ENCODE measurements at regions not wholly inside any gene's neighbourhood (a gene's known extent, or its start where the extent isn't known, plus 50 kb on each side); places are given as distances from the start of the nearest gene placed in this dataset.
"Not testable (repeated sequence)": the region's sequence is repeated elsewhere in the genome, so short reads cannot be mapped to it uniquely, and the experiment has no call there.

- no peak overlapping the region for H3K4me3 ChIP-seq
- no TSS peak for BruUV-seq (replicated peaks)
- no peaks in the 10 kb centered on the region for H3K4me1 ChIP-seq (replicated peaks; ENCODE audit: insufficient read depth)
- no peak overlapping the region for H3K4me2 ChIP-seq
- no peaks in the 10 kb centered on the region for H3K9me2 ChIP-seq (ENCODE audit: insufficient read depth)
- H4K20me1 ChIP-seq (ENCODE audit: insufficient read depth), result no peaks in the 10 kb centered on the region
- no peaks in the 10 kb centered on the region for H3K79me2 ChIP-seq (ENCODE audit: low read depth)
- no peak overlapping the region for H3K27ac ChIP-seq
- no peak for TF ChIP-seq CTCF (conservative IDR thresholded peaks at IDR 0.05)
- TF ChIP-seq EZH2 (IDR thresholded peaks at IDR 0.05; ENCODE audit: low read depth), result no peak
- no peaks in the 10 kb centered on the region for H3K36me3 ChIP-seq (ENCODE audit: low read depth)
- CTCF ChIA-PET, result no interaction called here
- H3F3A ChIP-seq (ENCODE audit: insufficient read depth, low read depth), result no peaks in the 10 kb centered on the region
- H3K9me3 ChIP-seq (ENCODE audit: insufficient read depth, low read depth), result no peaks in the 10 kb centered on the region
- POLR2A ChIA-PET (ENCODE audit: unreplicated experiment), result no interaction called here
- H2AFZ ChIP-seq, result no peak overlapping the region
- intact Hi-C loops (cut with micrococcal nuclease; ENCODE audit: unreplicated experiment), result no loop called here
- no peak for DNase-seq
- H3K27me3 ChIP-seq (ENCODE audit: insufficient read depth, low read depth), result no peaks in the 10 kb centered on the region
Measured at GRCh38 chrX:146064156-146064555, 246.5 kb downstream of the SLITRK2 start.

GRCh38 chrX:146090732-146091131 is 273.1 kb downstream of the SLITRK2 start:
- Histone ChIP-seq H3K27ac (no peak overlapping the region), H3K4me3 (no peak overlapping the region), H2AFZ (no peak overlapping the region), H3K4me2 (no peak overlapping the region), H3K4me1 (replicated peaks; ENCODE audit: insufficient read depth) (no peaks in the 10 kb centered on the region), H3K36me3 (ENCODE audit: low read depth) (no peaks in the 10 kb centered on the region), H4K20me1 (ENCODE audit: insufficient read depth) (no peaks in the 10 kb centered on the region), H3F3A (ENCODE audit: insufficient read depth, low read depth) (no peaks in the 10 kb centered on the region), H3K27me3 (ENCODE audit: insufficient read depth, low read depth) (0 out of 2 replicates have a peak, but pooled peaks cover 2% of the 10 kb centered on the region), H3K9me3 (ENCODE audit: insufficient read depth, low read depth) (no peaks in the 10 kb centered on the region), H3K9me2 (ENCODE audit: insufficient read depth) (no peaks in the 10 kb centered on the region), H3K79me2 (ENCODE audit: low read depth) (no peaks in the 10 kb centered on the region)
- TF ChIP-seq EZH2 (IDR thresholded peaks at IDR 0.05; ENCODE audit: low read depth) (no peak), CTCF (conservative IDR thresholded peaks at IDR 0.05) (no peak)
- no peak for DNase-seq
- no TSS peak for BruUV-seq (replicated peaks)
- intact Hi-C loops (cut with micrococcal nuclease; ENCODE audit: unreplicated experiment), result no loop called here
- POLR2A ChIA-PET (ENCODE audit: unreplicated experiment), result no interaction called here
- CTCF ChIA-PET, result no interaction called here

- no peak overlapping the region; the same call in 1 of the 2 replicates for H3K4me2 ChIP-seq
- H3K9me2 ChIP-seq (ENCODE audit: insufficient read depth), result no peaks in the 10 kb centered on the region
- no peaks in the 10 kb centered on the region for H3K79me2 ChIP-seq (ENCODE audit: low read depth)
- POLR2A ChIA-PET (ENCODE audit: unreplicated experiment), result no interaction called here
- no peak overlapping the region for H3K4me3 ChIP-seq
- no peaks in the 10 kb centered on the region for H3K36me3 ChIP-seq (ENCODE audit: low read depth)
- no peaks in the 10 kb centered on the region for H3K4me1 ChIP-seq (replicated peaks; ENCODE audit: insufficient read depth)
- H4K20me1 ChIP-seq (ENCODE audit: insufficient read depth), result no peaks in the 10 kb centered on the region
- no TSS peak for BruUV-seq (replicated peaks)
- no peaks in the 10 kb centered on the region for H3K9me3 ChIP-seq (ENCODE audit: insufficient read depth, low read depth)
- H3K27ac ChIP-seq, result no peak overlapping the region
- H3F3A ChIP-seq (ENCODE audit: insufficient read depth, low read depth), result no peaks in the 10 kb centered on the region
- no peak overlapping the region for H2AFZ ChIP-seq
- TF ChIP-seq EZH2 (IDR thresholded peaks at IDR 0.05; ENCODE audit: low read depth) (no peak), CTCF (conservative IDR thresholded peaks at IDR 0.05) (no peak)
- intact Hi-C loops (cut with micrococcal nuclease; ENCODE audit: unreplicated experiment), result no loop called here
- CTCF ChIA-PET, result no interaction called here
- no peak for DNase-seq
- no peaks in the 10 kb centered on the region for H3K27me3 ChIP-seq (ENCODE audit: insufficient read depth, low read depth)
Measured at GRCh38 chrX:146109362-146109761, 291.7 kb downstream of the SLITRK2 start.

GRCh38 chrX:146119074-146119473 is 301.4 kb downstream of the SLITRK2 start:
- DNase-seq; BruUV-seq (replicated peaks); CTCF ChIA-PET; H3F3A ChIP-seq (ENCODE audit: insufficient read depth, low read depth); H3K79me2 ChIP-seq (ENCODE audit: low read depth); intact Hi-C loops (cut with micrococcal nuclease; ENCODE audit: unreplicated experiment); H3K4me3 ChIP-seq; H3K27ac ChIP-seq; H4K20me1 ChIP-seq (ENCODE audit: insufficient read depth); H3K27me3 ChIP-seq (ENCODE audit: insufficient read depth, low read depth); H3K36me3 ChIP-seq (ENCODE audit: low read depth); H3K4me1 ChIP-seq (replicated peaks; ENCODE audit: insufficient read depth); H3K9me3 ChIP-seq (ENCODE audit: insufficient read depth, low read depth); H3K4me2 ChIP-seq; H3K9me2 ChIP-seq (ENCODE audit: insufficient read depth); H2AFZ ChIP-seq; POLR2A ChIA-PET (ENCODE audit: unreplicated experiment): not testable (repeated sequence)

Data from PC-9 (cell line).